K562 (cell line): ENCODE measurements at regions not wholly inside any gene's neighbourhood (a gene's known extent, or its start where the extent isn't known, plus 50 kb on each side); places are given as distances from the start of the nearest gene placed in this dataset.
A peak's percentile ranks its signal among the peaks of the same experiment; 100 is the strongest.

Experiments used
- ATAC-seq: fragments of 200-7000 bp; cut with Tn5 transposase; 3 replicates; pipeline ENCODE4 v1.9.1; 2020; ENCODE audit warnings: moderate library complexity
- BruUV-seq: library from RNA; stranded (reverse); fragments of 400-500 nt; replicated peaks from 2 replicates; lab custom pipeline; 2021; lab: Mats Ljungman, UMichigan
- CTCF ChIA-PET: fragments of 300-600 bp; formaldehyde crosslinking; extraction: SDS; loops from one replicate; lab custom pipeline; 2021; ENCODE audit warnings: low intra/inter-chr PET ratio; lab: Yijun Ruan, JAX
- POLR2A ChIA-PET: fragments of 300-600, 350-650 bp; sonication (Branson Sonifier 250); formaldehyde crosslinking; extraction: SDS; loops from one replicate; lab custom pipeline; 2021; ENCODE audit warnings: antibody characterized with exemption, inconsistent platforms; lab: Yijun Ruan, JAX
- DNase-seq, 4 experiments: peaks; one replicate each; pipeline versions ENCODE4 v3.0.0 to v3.0.0-alpha.2; 2011 to 2018; ENCODE audit warnings: low spot score in 3 of 4, mixed read lengths in 3 of 4; ENCODE audit errors: extremely low read depth in 1 of 4
- FAIRE-seq: peaks from 2 replicates; lab custom pipeline; 2011; peaks lifted over from hg19 to GRCh38; lab: Jason Lieb, UNC
- H2AFZ ChIP-seq: 2 replicates; pipeline ENCODE4 v1.6.0; 2011; ENCODE audit warnings: low read depth, low read length, control low read depth, inconsistent platforms
- H3K27ac ChIP-seq: fragments of 200-600 bp; 3 replicates; pipeline ENCODE4 v1.8.0; 2011; ENCODE audit warnings: low read depth, mild to moderate bottlenecking, control low read depth, inconsistent platforms, low read length, moderate library complexity, mixed read lengths; ENCODE audit errors: extremely low read depth
- H3K27me3 ChIP-seq, 2 experiments: fragments of 300-600 bp in 1 of 2; 2 replicates in 1 of 2; 3 replicates in 1 of 2; pipeline versions ENCODE4 v1.6.0 to v1.8.0; 2011; ENCODE audit warnings: inconsistent platforms in 2 of 2, low read length in 2 of 2, mild to moderate bottlenecking in 1 of 2, mixed read lengths in 1 of 2, moderate library complexity in 1 of 2; ENCODE audit not compliant: control insufficient read depth in 2 of 2, insufficient read depth in 2 of 2
- H3K36me3 ChIP-seq: fragments of 300-600 bp; 3 replicates; pipeline ENCODE4 v1.8.0; 2011; ENCODE audit warnings: mild to moderate bottlenecking, low read length, inconsistent platforms; ENCODE audit not compliant: control insufficient read depth, insufficient read depth
- H3K4me1 ChIP-seq, 2 experiments: fragments of 200-600 bp in 1 of 2; replicated peaks in 1 of 2; 2 replicates in 1 of 2; 3 replicates in 1 of 2; pipeline versions ENCODE4 v1.5.1 to v1.8.0; 2011; ENCODE audit warnings: inconsistent platforms in 2 of 2, low read length in 2 of 2, mild to moderate bottlenecking in 1 of 2, mixed read lengths in 1 of 2, moderate library complexity in 1 of 2; ENCODE audit not compliant: control insufficient read depth in 2 of 2, insufficient read depth in 2 of 2
- H3K4me2 ChIP-seq: 2 replicates; pipeline ENCODE4 v1.6.1; 2011; ENCODE audit warnings: low read length, control low read depth, inconsistent platforms, mixed read lengths; ENCODE audit not compliant: insufficient read depth
- H3K4me3 ChIP-seq: fragments of 200-600 bp; sonication (generic), shearing (Covaris generic); 2 replicates; pipeline ENCODE4 v1.5.1; 2016; ENCODE audit warnings: control low read depth, inconsistent platforms
- H3K79me2 ChIP-seq: fragments of 200-600 bp; 3 replicates; pipeline ENCODE4 v1.8.0; 2011; ENCODE audit warnings: low read length, inconsistent platforms; ENCODE audit not compliant: control insufficient read depth, insufficient read depth
- H3K9ac ChIP-seq, 2 experiments: 2 replicates each; pipeline versions ENCODE4 v1.6.0 to v1.6.1; 2011; ENCODE audit warnings: low read depth in 2 of 2, low read length in 2 of 2, control low read depth in 1 of 2, inconsistent platforms in 1 of 2, mild to moderate bottlenecking in 1 of 2, mixed read lengths in 1 of 2; ENCODE audit not compliant: insufficient read depth in 1 of 2
- H3K9me1 ChIP-seq: one replicate; pipeline ENCODE4 v1.6.0; 2011; ENCODE audit warnings: inconsistent platforms, mild to moderate bottlenecking, low read length, moderate library complexity; ENCODE audit not compliant: control insufficient read depth, insufficient read depth
- H3K9me3 ChIP-seq: replicated peaks from 2 replicates; pipeline ENCODE4 v1.5.1; 2011; ENCODE audit warnings: low read depth, low read length, inconsistent platforms; ENCODE audit not compliant: control insufficient read depth, insufficient read depth
- H4K20me1 ChIP-seq: replicated peaks from 2 replicates; pipeline ENCODE4 v1.6.1; 2011; ENCODE audit warnings: low read length, inconsistent platforms, mixed read lengths; ENCODE audit not compliant: control insufficient read depth, insufficient read depth
- ATF3 ChIP-seq, 2 experiments: fragments of 450-650 bp in 1 of 2; sonication (generic) in 1 of 2; formaldehyde crosslinking in 1 of 2; IDR thresholded peaks in 1 of 2; conservative IDR thresholded peaks in 1 of 2; 2 replicates each; pipeline versions ENCODE4 v1.6.1 to v1.8.1; 2016 to 2023; ENCODE audit warnings: mild to moderate bottlenecking in 2 of 2, moderate library complexity in 2 of 2, inconsistent platforms in 1 of 2, missing genetic modification reagents in 1 of 2
- CGGBP1 ChIP-seq: fragments of 250-450 bp; sonication (Bioruptor Pico); IDR thresholded peaks from 2 replicates; pipeline ENCODE4 v1.9.0; 2021; ENCODE audit warnings: mild to moderate bottlenecking
- FOSL1 ChIP-seq: fragments of 200-800 bp; sonication (Bioruptor generic); conservative IDR thresholded peaks from 2 replicates; pipeline ENCODE4 v1.6.1; 2016; ENCODE audit warnings: missing genetic modification characterization, missing compliant biosample characterization
- GABPA ChIP-seq: fragments of 200-800 bp; sonication (Bioruptor generic); conservative IDR thresholded peaks from 2 replicates; pipeline ENCODE4 v1.6.1; 2016; ENCODE audit warnings: low read depth, missing genetic modification characterization, missing compliant biosample characterization
- HDAC2 ChIP-seq: fragments of 450-650 bp; IDR thresholded peaks from 2 replicates; pipeline ENCODE4 v1.6.1; 2016; ENCODE audit warnings: mild to moderate bottlenecking
- IFI16 ChIP-seq: fragments of 250-450 bp; sonication (Bioruptor Pico); IDR thresholded peaks from 2 replicates; pipeline ENCODE4 v2.1.2; 2022; ENCODE audit warnings: mild to moderate bottlenecking, inconsistent platforms
- JUND ChIP-seq, 2 experiments: IDR thresholded peaks; 2 replicates in 1 of 2; 3 replicates in 1 of 2; pipeline ENCODE4 v1.6.1; 2011; ENCODE audit warnings: borderline replicate concordance in 2 of 2, low read depth in 2 of 2, low read length in 2 of 2, improper control_type of control experiment in 1 of 2, missing biosample characterization in 1 of 2, missing genetic modification characterization in 1 of 2, missing genetic modification reagents in 1 of 2
- KAT8 ChIP-seq: fragments of 450-650 bp; IDR thresholded peaks from 2 replicates; pipeline ENCODE4 v1.6.1; 2016; ENCODE audit warnings: low read depth, mild to moderate bottlenecking
- KLF1 ChIP-seq: fragments of 450-650 bp; IDR thresholded peaks from 2 replicates; pipeline ENCODE4 v1.6.1; 2016; ENCODE audit warnings: missing genetic modification characterization, missing compliant biosample characterization
- MAFF ChIP-seq: IDR thresholded peaks from 2 replicates; pipeline ENCODE4 v1.6.1; 2012; ENCODE audit warnings: low read length, improper control_type of control experiment
- MAFG ChIP-seq: fragments of 450-650 bp; conservative IDR thresholded peaks from 2 replicates; pipeline ENCODE4 v1.6.1; 2016; ENCODE audit warnings: missing genetic modification characterization, missing compliant biosample characterization
- NFE2 ChIP-seq: IDR thresholded peaks from 2 replicates; pipeline ENCODE4 v1.6.1; 2014; ENCODE audit warnings: antibody characterized with exemption, low read depth
- NFE2L1 ChIP-seq: fragments of 450-650 bp; IDR thresholded peaks from 2 replicates; pipeline ENCODE4 v1.6.1; 2016; ENCODE audit warnings: missing genetic modification characterization, low read depth, mild to moderate bottlenecking, missing compliant biosample characterization, moderate library complexity, borderline replicate concordance
- NKRF ChIP-seq: fragments of 450-650 bp; IDR thresholded peaks from 2 replicates; pipeline ENCODE4 v1.6.1; 2016; ENCODE audit warnings: borderline replicate concordance
- RB1 ChIP-seq: fragments of 450-650 bp; IDR thresholded peaks from 2 replicates; pipeline ENCODE4 v1.6.1; 2017; ENCODE audit warnings: low read depth, mild to moderate bottlenecking
- TBL1XR1 ChIP-seq, 2 experiments: IDR thresholded peaks; 2 replicates each; pipeline ENCODE4 v1.6.1; 2012; ENCODE audit warnings: improper control_type of control experiment in 2 of 2, low read length in 2 of 2, mild to moderate bottlenecking in 1 of 2
- ZNF24 ChIP-seq: fragments of 450-650 bp; IDR thresholded peaks from 2 replicates; pipeline ENCODE4 v1.6.1; 2016
- ZNF316 ChIP-seq: fragments of 450-650 bp; IDR thresholded peaks from 2 replicates; pipeline ENCODE4 v1.6.1; 2016
- in situ Hi-C: fragments of 300-500 bp; cut with MboI; formaldehyde crosslinking; loops from 4 replicates; pipeline ENCODE4 v1.15.0; 2018; ENCODE audit warnings: inconsistent platforms, mixed read lengths
- intact Hi-C: fragments of 100-400 bp; cut with micrococcal nuclease; formaldehyde crosslinking; loops from 2 replicates; pipeline ENCODE4 v1.14.2; 2022

- POLR2A ChIA-PET, result interaction anchor here (0.6 kb wide), 2 partner anchors 244 to 1006 kb away, joined by 3 read pairs; no protein-coding TSS in a partner anchor
- FAIRE-seq, result no peak
Measured at GRCh38 chr21:22536509-22536908, 1538.3 kb downstream of the NCAM2 start.

More at GRCh38 chr21:22536509-22536908, 1538.3 kb downstream of the NCAM2 start:
- Histone ChIP-seq H3K9me1 (no peaks in the 10 kb centered on the region), H3K4me2 (no peak overlapping the region), H3K9ac (no peak overlapping the region), H3K36me3 (no peaks in the 10 kb centered on the region), H3K4me3 (no peak overlapping the region), H4K20me1 (no peaks in the 10 kb centered on the region), H3K27ac (no peak overlapping the region), H3K9me3 (no peaks in the 10 kb centered on the region), H3K79me2 (no peaks in the 10 kb centered on the region), H3K27me3 (no peaks in the 10 kb centered on the region), H3K4me1 (no peaks in the 10 kb centered on the region), H2AFZ (no peak overlapping the region)
- in situ Hi-C loops (no loop called here), intact Hi-C loops (no loop called here)
- ATAC-seq (no peak), DNase-seq (peak in 1 of 4 experiments; percentile 1)
- no TSS peak for BruUV-seq
- TF ChIP-seq NKRF, result no peak
- no peak for TF ChIP-seq KLF1
- no peak for TF ChIP-seq TBL1XR1 (IDR thresholded peaks at IDR 0.05; ENCODE audit: low read length in 2 of 2)
- TF ChIP-seq MAFG (tag), result peak; percentile 79
- TF ChIP-seq CGGBP1 (CRISPR knock-in tag), result no peak
- peak; percentile 45 for TF ChIP-seq ZNF316
- peak; percentile 66 for TF ChIP-seq MAFF
- TF ChIP-seq KAT8, result no peak
- no peak for TF ChIP-seq HDAC2
- TF ChIP-seq ZNF24, result no peak
- peak; percentile 26; the same call in 1 of the 2 replicates for TF ChIP-seq FOSL1 (tag)
- TF ChIP-seq JUND (IDR thresholded peaks at IDR 0.05; ENCODE audit: borderline replicate concordance, low read depth, low read length), result no peak
- 0 out of 3 replicates have a peak, but pooled peaks have one; percentile 20 for TF ChIP-seq JUND (tag; IDR thresholded peaks at IDR 0.05; ENCODE audit: borderline replicate concordance, low read depth, low read length)
- TF ChIP-seq NFE2L1, result peak; percentile 64
- TF ChIP-seq GABPA (tag), result no peak
- peak; percentile 47; the same call in 1 of the 2 replicates for TF ChIP-seq ATF3 (IDR thresholded peaks at IDR 0.05)
- no peak for TF ChIP-seq ATF3 (CRISPR knock-in tag; conservative IDR thresholded peaks at IDR 0.05)
- TF ChIP-seq NFE2, result peak; percentile 37; the same call in 1 of the 2 replicates
- TF ChIP-seq IFI16 (CRISPR knock-in tag), result no peak
- no peak for TF ChIP-seq RB1
- CTCF ChIA-PET, result no interaction called here
